Trophoblast cell (in vitro differentiated cells and primary cell): ENCODE measurements at regions not wholly inside any gene's neighbourhood (a gene's known extent, or its start where the extent isn't known, plus 50 kb on each side); places are given as distances from the start of the nearest gene placed in this dataset.
"Not testable (repeated sequence)": the region's sequence is repeated elsewhere in the genome, so short reads cannot be mapped to it uniquely, and the experiment has no call there.

Experiments
- DNase-seq, 2 donors: peaks; one replicate each; pipeline ENCODE4 v3.0.0-alpha.2; 2016
- H2AFZ ChIP-seq: 2 replicates; pipeline ENCODE4 v1.6.1; 2013; ENCODE audit warnings: low read length, moderate library complexity, mild to moderate bottlenecking; ENCODE audit not compliant: insufficient read depth, poor library complexity
- H2AK5ac ChIP-seq: 2 replicates; pipeline ENCODE4 v1.6.1; 2013; ENCODE audit warnings: mild to moderate bottlenecking, low read length
- H2BK120ac ChIP-seq: 2 replicates; pipeline ENCODE4 v1.6.1; 2013; ENCODE audit warnings: low read length, mild to moderate bottlenecking, moderate library complexity; ENCODE audit not compliant: insufficient read depth, poor library complexity
- H2BK12ac ChIP-seq: 2 replicates; pipeline ENCODE4 v1.6.1; 2013; ENCODE audit warnings: mild to moderate bottlenecking, low read length, moderate library complexity
- H2BK5ac ChIP-seq: 2 replicates; pipeline ENCODE4 v1.6.1; 2013; ENCODE audit warnings: low read length, low read depth, moderate library complexity, mild to moderate bottlenecking; ENCODE audit not compliant: poor library complexity
- H3K14ac ChIP-seq: 2 replicates; pipeline ENCODE4 v1.6.1; 2013; ENCODE audit warnings: mild to moderate bottlenecking, low read length
- H3K18ac ChIP-seq: 2 replicates; pipeline ENCODE4 v1.6.1; 2013; ENCODE audit warnings: mild to moderate bottlenecking, low read length
- H3K23ac ChIP-seq: 2 replicates; pipeline ENCODE4 v1.6.1; 2013; ENCODE audit warnings: low read length
- H3K27ac ChIP-seq: 2 replicates; pipeline ENCODE4 v1.5.1; 2013; ENCODE audit warnings: low read depth, mild to moderate bottlenecking, inconsistent platforms, low read length, moderate library complexity
- H3K27me3 ChIP-seq: 2 replicates; pipeline ENCODE4 v1.6.1; 2013; ENCODE audit warnings: inconsistent platforms, mild to moderate bottlenecking, low read length, moderate library complexity; ENCODE audit not compliant: insufficient read depth
- H3K36me3 ChIP-seq, 2 experiments: 1 replicate in 1 of 2; 2 replicates in 1 of 2; pipeline ENCODE4 v1.6.1; 2013; ENCODE audit warnings: low read length in 2 of 2, mild to moderate bottlenecking in 2 of 2, moderate library complexity in 1 of 2; ENCODE audit not compliant: insufficient read depth in 2 of 2, control insufficient read depth in 1 of 2
- H3K4ac ChIP-seq: 2 replicates; pipeline ENCODE4 v1.6.1; 2013; ENCODE audit warnings: low read depth, mild to moderate bottlenecking, low read length, moderate library complexity
- H3K4me1 ChIP-seq, 2 experiments: 1 replicate in 1 of 2; 2 replicates in 1 of 2; pipeline ENCODE4 v1.6.1; 2013; ENCODE audit warnings: low read length in 2 of 2, mild to moderate bottlenecking in 2 of 2, moderate library complexity in 1 of 2; ENCODE audit not compliant: insufficient read depth in 2 of 2, control insufficient read depth in 1 of 2
- H3K4me2 ChIP-seq: 2 replicates; pipeline ENCODE4 v1.6.1; 2013; ENCODE audit warnings: inconsistent platforms, mild to moderate bottlenecking, low read length, moderate library complexity
- H3K4me3 ChIP-seq: 2 replicates; pipeline ENCODE4 v1.5.1; 2013; ENCODE audit warnings: mild to moderate bottlenecking, low read depth, low read length, inconsistent platforms
- H3K79me1 ChIP-seq: one replicate; pipeline ENCODE4 v1.6.1; 2013; ENCODE audit warnings: low read length
- H3K79me2 ChIP-seq: 2 replicates; pipeline ENCODE4 v1.6.1; 2013; ENCODE audit warnings: low read length, mild to moderate bottlenecking; ENCODE audit not compliant: control insufficient read depth, insufficient read depth, poor library complexity
- H3K9ac ChIP-seq: 2 replicates; pipeline ENCODE4 v1.6.1; 2013; ENCODE audit warnings: mild to moderate bottlenecking, low read length
- H3K9me3 ChIP-seq: 2 replicates; pipeline ENCODE4 v1.6.1; 2013; ENCODE audit warnings: low read depth, mild to moderate bottlenecking, control low read depth, inconsistent platforms, low read length; ENCODE audit not compliant: insufficient read depth
- H4K12ac ChIP-seq: 2 replicates; pipeline ENCODE4 v1.6.1; 2013; ENCODE audit warnings: low read depth, mild to moderate bottlenecking, low read length, moderate library complexity
- H4K8ac ChIP-seq: 2 replicates; pipeline ENCODE4 v1.6.1; 2013; ENCODE audit warnings: low read depth, mild to moderate bottlenecking, low read length, moderate library complexity
- H4K91ac ChIP-seq: one replicate; pipeline ENCODE4 v1.6.1; 2013; ENCODE audit warnings: low read depth, mild to moderate bottlenecking, low read length, moderate library complexity
- WGBS: extraction: QIAGEN DNeasy Blood & Tissue Kit; methylation state at CpG from one replicate; pipeline ENCODE4 v1.1.7; 2013; ENCODE audit warnings: missing lambda C conversion rate; ENCODE audit not compliant: insufficient read length, insufficient coverage; ENCODE audit errors: extremely low coverage; 5-methylcytosine and 5-hydroxymethylcytosine counted together

GRCh38 chr6:67000121-67000520 is 1293.1 kb upstream of the EYS start:
- H3K27ac ChIP-seq: no peak overlapping the region
- H3K4me1 ChIP-seq: no peaks in the 10 kb centered on the region
- no peak overlapping the region for H3K14ac ChIP-seq
- WGBS: no CpG with 5 or more reads among the region's 2 CpGs
- no peaks in the 10 kb centered on the region for H3K36me3 ChIP-seq
- no peak overlapping the region for H3K18ac ChIP-seq
- no peak overlapping the region for H2BK120ac ChIP-seq
- H4K91ac ChIP-seq: no peak overlapping the region
- DNase-seq: no peak
- no peaks in the 10 kb centered on the region for H3K79me1 ChIP-seq
- H2BK5ac ChIP-seq: no peak overlapping the region
- no peak overlapping the region for H3K23ac ChIP-seq
- no peak overlapping the region for H3K9ac ChIP-seq
- H3K79me2 ChIP-seq: no peaks in the 10 kb centered on the region
- no peak overlapping the region for H4K12ac ChIP-seq
- H3K4me2 ChIP-seq: no peak overlapping the region
- H2AFZ ChIP-seq: no peak overlapping the region
- H4K8ac ChIP-seq: no peak overlapping the region
- no peak overlapping the region for H3K4me3 ChIP-seq
- no peak overlapping the region for H2BK12ac ChIP-seq
- no peak overlapping the region for H3K4ac ChIP-seq
- no peaks in the 10 kb centered on the region for H3K27me3 ChIP-seq
- H3K9me3 ChIP-seq: no peaks in the 10 kb centered on the region
- H2AK5ac ChIP-seq: no peak overlapping the region

DNA sequence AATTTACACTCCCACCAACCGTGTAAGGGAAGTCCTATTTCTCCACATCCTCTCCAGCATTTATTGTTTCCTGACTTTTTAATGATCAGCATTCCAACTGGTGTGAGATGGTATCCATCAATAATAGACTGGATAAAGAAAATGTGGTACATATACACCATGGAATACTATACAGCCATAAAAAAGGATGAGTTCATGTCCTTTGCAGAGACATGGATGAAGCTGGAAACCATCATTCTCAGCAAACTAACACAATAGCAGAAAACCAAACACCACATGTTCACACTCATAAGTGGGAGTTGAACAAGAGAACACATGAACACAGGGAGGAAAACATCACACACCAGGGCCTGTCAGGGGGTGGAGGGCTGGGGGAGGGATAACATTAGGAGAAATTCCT is 1290.6 kb upstream of the EYS start:
- not testable (repeated sequence) for H3K18ac ChIP-seq, H3K36me3 ChIP-seq

GRCh38 chr6:66995669-66996068 is 1288.6 kb upstream of the EYS start:
- Histone ChIP-seq H4K12ac (no peak overlapping the region), H2AK5ac (no peak overlapping the region), H3K36me3 (no peaks in the 10 kb centered on the region), H3K79me1 (no peaks in the 10 kb centered on the region), H3K4me3 (no peak overlapping the region), H3K79me2 (no peaks in the 10 kb centered on the region), H3K14ac (no peak overlapping the region), H3K4me2 (no peak overlapping the region), H3K23ac (no peak overlapping the region), H2AFZ (no peak overlapping the region), H4K8ac (no peak overlapping the region), H2BK5ac (no peak overlapping the region), H3K9me3 (no peaks in the 10 kb centered on the region), H3K4ac (no peak overlapping the region), H3K4me1 (no peaks in the 10 kb centered on the region), H2BK120ac (no peak overlapping the region), H3K27ac (no peak overlapping the region), H3K27me3 (no peaks in the 10 kb centered on the region), H3K18ac (no peak overlapping the region), H3K9ac (no peak overlapping the region), H2BK12ac (no peak overlapping the region), H4K91ac (no peak overlapping the region)
- no peak for DNase-seq
- WGBS: no CpG with 5 or more reads among the region's 1 CpG

More for the DNA sequence above, 1290.6 kb upstream of the EYS start:
- not testable (repeated sequence) for H3K9ac ChIP-seq, H2AK5ac ChIP-seq, H3K27me3 ChIP-seq, H4K12ac ChIP-seq, H3K23ac ChIP-seq, H2BK5ac ChIP-seq, H3K4me1 ChIP-seq, DNase-seq, H3K27ac ChIP-seq, H3K4me2 ChIP-seq, H2BK12ac ChIP-seq, H4K8ac ChIP-seq, H2AFZ ChIP-seq, H4K91ac ChIP-seq, H3K79me1 ChIP-seq, H3K9me3 ChIP-seq, H2BK120ac ChIP-seq, H3K4ac ChIP-seq, H3K79me2 ChIP-seq, H3K14ac ChIP-seq, H3K4me3 ChIP-seq
- no CpG with 5 or more reads among the region's 1 CpG for WGBS

DNA sequence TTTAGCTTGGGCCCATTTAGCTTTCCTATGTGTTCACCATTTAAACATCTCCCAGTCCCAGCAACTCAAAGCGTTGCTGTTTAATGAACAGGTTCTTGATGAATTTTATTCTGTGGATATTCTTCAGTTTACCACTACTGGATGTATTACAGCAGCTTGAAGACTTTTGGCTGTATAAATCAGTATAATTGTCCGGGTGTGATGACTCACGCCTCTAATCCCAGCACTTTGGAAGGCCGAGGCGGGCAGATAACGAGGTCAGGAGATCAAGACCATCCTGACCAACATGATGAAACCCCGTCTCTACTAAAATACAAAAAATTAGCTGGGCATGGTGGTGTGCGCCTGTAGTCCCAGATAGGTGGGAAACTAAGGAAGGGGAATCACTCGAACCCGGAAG is 1286.7 kb upstream of the EYS start:
- no CpG with 5 or more reads among the region's 10 CpGs for WGBS
- not testable (repeated sequence) for H3K9me3 ChIP-seq, H3K14ac ChIP-seq, H2BK120ac ChIP-seq, H2BK5ac ChIP-seq, H3K18ac ChIP-seq, H3K79me1 ChIP-seq, H3K27me3 ChIP-seq, H3K4ac ChIP-seq, H4K91ac ChIP-seq, H4K8ac ChIP-seq, H3K79me2 ChIP-seq, H3K4me1 ChIP-seq, H3K36me3 ChIP-seq, H2AK5ac ChIP-seq, H3K27ac ChIP-seq, H3K9ac ChIP-seq, H2BK12ac ChIP-seq, DNase-seq, H3K4me2 ChIP-seq, H3K23ac ChIP-seq, H3K4me3 ChIP-seq, H2AFZ ChIP-seq, H4K12ac ChIP-seq
